DMS79 treated with DMSO at 0.1 percent for 48 hours (cell line): ENCODE measurements at regions not wholly inside any gene's neighbourhood (a gene's known extent, or its start where the extent isn't known, plus 50 kb on each side); places are given as distances from the start of the nearest gene placed in this dataset.
A peak's percentile ranks its signal among the peaks of the same experiment; 100 is the strongest.

ENCODE experiments used
- DNase-seq: peaks from one replicate; lab custom pipeline; 2025; lab: John Stamatoyannopoulos, UW

DNA sequence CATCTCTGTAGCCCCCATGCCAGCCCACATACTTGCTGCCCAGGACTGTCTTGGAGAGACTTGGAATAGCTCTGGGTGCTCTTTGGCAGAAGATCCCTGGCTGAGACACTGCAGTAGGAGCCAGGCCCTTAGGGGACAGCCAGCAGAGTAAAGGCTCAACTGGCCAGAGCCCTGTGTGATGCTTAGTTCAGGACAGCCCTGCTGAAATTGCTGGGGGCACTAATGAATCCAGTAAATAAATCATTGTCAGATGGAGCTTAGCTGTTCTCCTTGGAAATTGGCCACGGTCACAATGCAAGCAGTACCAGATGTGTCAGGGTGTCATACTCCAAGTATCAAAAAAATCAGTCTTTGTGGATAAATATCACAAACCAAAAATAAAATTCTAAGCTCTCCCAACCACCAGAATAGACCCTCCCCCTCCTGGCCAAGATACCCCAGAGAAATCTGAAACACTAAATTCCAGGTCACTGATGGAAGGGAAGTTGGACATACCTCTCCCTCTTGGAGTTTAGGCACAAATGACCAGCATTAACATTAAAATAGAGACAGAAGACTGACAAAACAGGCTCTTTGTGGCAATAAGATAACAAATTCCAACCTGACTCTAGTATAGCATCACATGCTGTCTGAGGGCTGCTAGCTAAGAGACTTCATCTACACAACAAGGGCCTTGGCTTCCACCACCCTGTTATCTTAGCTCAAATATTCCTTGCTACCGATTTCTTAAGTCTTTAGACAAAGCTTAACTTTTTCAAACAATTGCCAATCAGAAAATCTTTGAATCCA, 83.2 kb upstream of the DNAH14 start:
- no peak for DNase-seq

DNA sequence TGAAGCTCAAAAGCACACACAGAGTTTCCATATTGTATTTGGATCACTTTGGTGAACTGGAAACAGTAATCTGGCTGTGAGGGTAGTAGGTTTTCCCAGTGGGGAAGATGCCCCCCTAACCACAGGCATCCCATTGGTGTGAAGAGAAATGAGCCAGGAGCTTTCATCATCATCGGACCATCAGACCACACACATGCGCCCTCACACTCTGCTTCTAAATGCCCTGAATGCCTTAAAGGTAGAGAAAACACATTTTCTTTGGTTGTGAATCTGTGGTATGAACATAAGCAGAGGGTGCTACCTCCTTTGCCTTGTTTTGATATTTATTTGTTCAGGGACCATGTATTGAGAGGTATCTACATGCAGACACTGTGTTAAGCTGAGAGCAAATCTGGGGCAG, 79.0 kb upstream of the DNAH14 start:
- no peak for DNase-seq

DNA sequence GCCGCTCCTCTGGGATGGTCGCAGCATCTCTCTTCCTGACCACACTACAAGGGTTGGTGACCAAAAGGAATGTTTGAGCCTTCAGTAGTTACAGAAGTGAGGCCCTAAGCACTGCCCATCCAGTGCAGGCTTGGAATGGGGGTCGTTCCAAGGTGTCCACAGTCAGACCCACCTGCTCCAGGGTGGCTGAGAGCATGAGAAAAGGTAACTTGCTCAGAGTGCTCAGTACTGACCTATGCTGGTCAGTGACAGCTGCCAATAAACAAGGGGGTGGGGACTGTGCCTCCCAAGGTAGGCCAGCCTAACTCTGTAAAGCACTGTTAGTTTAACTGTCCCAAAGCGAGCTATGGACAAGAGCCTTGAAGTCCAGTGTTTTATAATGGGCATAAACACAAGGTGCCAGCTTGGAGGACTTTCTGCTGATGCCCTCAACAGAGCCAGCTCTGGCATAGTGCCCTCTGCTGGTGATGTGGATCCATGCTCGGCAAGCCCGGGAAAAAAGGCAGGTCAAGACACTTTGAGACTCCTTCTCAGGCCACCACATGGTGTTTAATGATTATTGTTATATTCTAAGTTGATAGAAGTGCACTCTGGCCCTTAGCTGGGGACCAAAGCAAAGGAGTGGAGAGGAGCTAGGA, 78.1 kb upstream of the DNAH14 start:
- no peak for DNase-seq

DNA sequence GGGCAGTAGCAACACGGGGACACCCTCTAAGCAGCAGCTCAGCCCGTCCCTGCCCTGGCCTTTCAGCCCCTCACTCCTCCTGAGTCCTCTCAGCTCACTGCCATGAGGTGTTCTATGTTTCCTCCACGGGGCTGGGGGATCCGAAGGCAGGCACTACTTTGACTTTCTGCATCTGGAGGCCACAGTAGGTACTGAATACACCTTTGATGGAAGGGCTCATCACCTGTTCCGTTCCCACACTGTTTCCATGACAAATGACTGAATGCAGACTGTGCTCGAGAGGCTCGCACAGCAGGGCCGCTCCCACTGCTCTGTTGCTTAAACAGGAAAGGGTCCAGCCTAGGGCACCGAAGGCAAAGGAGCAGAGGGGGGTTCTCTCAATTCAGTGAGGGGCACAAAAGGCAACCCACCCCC, 77.6 kb upstream of the DNAH14 start:
- DNase-seq, result no peak

DNA sequence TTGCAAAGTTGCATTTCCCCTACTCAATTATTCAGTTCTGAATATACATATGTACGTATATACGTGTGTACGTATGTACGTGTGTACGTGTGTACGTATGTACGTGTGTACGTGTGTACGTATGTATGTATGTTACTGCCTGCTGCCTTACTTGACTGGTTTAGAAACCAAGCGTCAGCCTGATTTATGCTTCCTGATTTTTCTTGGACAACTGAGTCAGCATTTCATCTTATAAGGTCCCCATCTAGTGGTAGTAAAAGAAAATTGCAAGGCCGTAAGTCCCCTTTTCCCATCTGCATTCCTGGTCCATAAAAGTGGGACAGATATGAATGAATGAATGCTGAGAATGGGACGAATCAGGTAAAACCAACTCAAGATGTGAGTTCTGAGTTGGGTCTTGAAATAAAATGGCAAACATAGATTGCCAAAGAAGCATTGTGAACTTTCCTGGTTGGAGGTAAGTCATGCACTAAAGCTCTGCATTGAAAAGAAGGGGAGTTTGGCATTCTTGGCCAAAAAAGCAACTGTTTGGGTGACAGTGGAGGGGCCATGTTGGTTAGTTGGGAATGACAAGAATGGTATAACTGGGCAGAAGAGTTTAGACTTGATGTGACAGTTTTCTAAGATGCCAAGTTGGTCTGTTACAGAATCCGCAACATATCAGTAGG, 76.4 kb upstream of the DNAH14 start:
- peak; percentile 51 for DNase-seq

DNA sequence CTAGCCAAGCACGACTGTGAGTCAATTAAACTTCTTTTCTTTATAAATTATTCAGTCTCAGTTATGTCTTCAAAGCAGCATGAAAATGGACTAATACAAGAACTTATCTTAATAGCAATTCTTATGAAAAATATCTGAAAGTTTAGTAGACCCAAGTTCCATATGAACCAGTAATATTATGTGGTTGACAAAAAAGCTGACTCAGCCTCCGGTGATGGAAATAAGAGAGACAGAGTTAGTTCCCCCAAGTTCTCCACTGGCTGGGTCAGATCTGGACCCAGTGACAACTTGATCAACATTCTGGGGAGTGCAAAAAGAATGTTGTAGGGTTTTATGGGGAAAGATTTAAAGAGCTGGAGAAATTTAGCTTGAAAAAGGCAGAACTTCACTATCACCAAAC, 72.5 kb upstream of the DNAH14 start:
- no peak for DNase-seq

DNA sequence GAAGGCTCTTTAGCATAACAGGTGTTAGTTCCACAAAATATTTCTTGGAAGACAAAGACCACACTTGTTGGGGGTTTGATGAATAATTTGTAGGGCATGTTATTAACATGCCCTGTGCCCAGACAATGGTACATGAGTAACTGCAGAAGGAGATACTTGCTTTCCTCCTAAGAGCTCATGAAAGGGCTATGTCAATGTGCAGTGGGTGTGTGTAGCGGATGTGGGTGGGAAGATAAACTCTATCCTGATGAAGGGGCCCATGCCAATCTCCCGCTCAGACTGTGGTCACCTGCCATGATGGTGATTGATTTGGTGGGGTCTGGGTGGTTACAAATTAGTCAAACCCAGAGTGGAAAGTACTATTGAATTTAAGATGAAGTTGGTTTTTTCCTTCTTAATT, 69.8 kb upstream of the DNAH14 start:
- no peak for DNase-seq

DNA sequence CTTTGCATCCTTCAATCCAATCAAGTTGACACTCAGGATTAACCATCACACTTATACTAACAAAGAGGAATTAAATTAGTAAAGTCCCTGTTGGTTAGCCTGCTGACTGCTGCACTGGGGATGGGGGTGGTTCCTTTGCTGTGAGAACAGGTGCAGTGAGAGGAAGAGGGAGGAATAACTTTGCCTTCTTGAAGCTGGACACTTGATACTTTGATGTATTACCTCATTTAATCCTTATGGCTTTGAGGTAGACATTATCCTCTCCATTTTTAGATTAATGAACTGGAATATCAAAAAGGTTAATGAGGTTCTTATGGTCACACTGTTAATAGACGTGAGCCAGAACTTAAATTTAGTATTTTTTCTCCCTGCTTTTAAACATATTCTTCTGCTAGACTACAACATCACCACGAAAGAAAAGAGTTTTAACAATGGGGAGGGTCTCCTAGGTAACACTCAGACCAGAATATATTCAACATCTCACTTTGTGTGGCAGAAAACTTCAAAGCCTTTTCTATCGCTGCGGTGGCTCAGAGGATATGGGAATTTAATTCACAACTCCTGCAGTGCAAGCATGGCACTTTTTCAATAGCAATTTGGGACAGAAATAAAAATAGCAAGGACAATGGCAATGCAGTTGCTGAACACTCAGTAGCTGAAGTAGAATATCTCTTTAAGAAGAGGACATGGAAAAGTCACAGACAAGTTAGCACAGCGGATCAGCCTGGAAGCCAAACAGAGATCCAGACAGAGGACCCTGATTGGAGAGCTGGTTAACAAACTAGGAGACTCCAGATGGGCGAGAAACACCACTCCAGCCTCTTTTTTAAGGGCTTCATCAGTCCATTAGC, 68.8 kb upstream of the DNAH14 start:
- DNase-seq, result no peak

DNA sequence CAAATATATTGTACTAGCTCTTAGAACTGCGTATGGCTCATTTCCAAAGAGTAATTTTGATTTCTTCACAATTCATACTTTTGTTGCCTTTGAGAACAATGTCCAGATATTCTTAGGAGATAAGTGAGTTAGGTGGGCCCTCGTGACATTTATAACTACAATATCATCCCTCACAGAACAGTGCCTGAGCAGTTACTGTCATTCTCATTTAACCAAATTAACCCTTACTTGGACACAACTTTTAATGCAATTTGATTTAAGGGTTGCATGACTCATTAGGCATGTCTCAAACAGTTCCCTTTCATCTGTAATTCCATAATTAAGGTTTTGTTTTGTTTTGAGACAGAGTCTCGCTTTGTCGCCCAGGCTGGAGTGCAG, 68.1 kb upstream of the DNAH14 start:
- no peak for DNase-seq

DNA sequence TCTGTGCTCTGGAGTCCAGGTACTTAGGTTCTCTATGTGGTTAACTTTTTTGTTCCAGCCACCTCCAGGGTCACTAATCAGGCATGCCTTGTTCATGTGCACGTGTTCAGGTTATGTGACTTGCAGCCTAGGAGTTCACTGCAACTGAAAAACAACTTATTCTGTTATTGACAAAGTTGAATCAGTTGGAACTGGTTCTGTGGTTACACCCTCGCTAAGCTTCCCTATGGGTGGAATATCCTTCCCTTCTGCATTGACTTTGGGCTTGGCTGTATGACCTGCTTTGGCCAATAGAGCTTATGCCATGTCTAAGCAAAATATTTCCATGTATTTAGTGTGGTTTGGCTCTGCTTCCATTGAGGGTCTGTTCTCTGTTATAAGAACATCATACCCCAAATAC, 66.0 kb upstream of the DNAH14 start:
- no peak for DNase-seq

DNA sequence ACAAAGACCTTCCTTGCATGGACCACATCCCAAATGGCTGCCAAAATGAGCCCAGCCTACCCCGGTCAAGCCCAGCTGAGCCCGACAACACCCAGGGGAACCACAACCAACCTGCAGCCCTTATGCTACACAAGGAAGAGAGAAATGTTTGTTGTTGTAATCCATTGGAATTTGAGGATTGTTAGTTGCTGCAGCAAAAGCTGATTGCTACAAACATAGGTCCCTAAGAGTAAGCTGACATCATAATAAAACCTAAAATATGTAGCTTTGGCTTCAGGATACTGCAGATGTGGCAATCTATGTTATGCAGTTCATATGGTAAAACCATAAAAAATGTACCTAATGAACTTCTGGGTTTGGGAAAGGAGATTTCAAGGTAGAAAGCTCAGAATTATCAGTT, 65.5 kb upstream of the DNAH14 start:
- no peak for DNase-seq

DNA sequence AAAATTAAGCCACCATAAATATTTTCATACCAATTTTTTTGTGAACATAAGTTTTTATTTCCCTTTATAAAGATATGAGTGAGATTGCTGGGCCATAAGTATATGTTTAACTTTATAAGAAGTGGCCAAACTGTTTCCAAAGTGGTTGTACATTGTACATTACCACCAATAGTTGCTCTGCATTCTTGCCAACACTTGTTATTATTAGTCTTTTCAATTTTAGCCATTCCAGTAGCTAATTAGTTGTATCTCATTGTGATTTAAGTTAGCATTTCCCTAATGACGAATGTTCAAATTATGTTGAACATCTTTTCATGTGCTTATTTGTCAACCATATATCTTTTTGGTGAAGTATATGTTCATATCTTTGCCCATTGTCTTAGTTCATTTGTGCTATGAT, 64.0 kb upstream of the DNAH14 start:
- no peak for DNase-seq

DNA sequence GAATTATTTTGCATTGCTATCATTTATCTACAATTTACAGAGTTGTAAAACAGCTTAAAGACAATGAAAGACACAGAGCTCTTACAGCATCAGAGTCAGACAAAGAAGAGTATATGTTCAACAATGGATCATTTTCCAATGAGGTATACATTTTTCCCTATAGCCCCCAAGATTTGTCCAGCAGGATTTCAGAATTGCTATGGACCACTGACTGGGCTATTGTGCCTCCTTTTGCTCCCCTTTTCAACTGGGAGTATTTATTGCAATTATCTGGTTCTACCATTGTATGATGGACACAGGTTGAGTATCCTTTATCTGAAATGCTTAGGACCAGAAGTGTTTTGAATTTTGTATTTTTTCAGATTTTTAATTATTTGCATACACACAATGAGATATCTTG, 62.5 kb upstream of the DNAH14 start:
- no peak for DNase-seq

DNA sequence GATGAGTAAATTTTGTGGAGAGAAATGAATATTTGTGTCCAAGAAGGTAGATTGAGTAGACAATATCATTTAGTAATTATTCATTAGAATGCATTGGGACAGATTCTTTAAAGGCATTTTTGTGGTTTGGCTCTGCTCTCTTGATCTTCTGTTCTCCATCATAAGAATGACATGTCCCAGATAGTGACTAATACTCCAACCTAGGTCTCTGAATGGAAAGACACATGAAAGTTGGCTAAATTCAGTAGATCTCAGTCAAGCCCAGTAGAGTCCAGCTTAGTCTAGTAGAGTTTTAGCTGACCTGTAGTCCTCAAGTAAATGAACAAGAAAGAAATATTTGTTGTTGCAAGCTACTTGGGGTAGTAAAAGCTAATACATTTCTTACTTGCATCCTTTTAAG, 61.8 kb upstream of the DNAH14 start:
- no peak for DNase-seq

DNA sequence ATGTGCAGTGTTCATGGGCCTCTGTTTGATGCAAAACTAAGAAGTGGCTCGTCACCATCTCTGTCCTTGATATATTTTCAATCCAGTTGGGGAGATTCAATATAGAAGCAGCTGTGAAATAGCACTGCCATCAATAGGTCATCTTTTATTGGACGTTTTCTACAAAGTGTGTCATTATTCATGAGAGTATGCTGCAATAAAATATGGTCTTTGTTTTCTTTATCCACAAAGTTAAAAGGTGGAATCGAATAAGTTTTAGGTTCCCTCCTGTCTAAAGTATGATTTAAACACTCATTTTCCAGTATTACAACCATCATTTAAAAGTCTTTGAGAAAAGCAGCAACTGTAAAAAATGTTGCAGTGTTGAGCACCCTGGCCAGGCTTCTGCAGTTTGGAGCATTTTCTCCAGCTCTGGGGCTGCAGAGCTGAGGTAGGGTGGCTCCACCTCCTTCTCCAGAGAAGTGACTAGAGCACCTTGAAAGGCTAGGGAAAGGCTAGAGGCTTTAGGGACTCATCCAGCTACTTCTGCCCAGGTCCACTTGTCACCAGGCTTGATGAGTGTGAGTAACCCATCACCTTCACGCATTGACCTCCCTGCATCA, 56.5 kb upstream of the DNAH14 start:
- DNase-seq, result no peak

DNA sequence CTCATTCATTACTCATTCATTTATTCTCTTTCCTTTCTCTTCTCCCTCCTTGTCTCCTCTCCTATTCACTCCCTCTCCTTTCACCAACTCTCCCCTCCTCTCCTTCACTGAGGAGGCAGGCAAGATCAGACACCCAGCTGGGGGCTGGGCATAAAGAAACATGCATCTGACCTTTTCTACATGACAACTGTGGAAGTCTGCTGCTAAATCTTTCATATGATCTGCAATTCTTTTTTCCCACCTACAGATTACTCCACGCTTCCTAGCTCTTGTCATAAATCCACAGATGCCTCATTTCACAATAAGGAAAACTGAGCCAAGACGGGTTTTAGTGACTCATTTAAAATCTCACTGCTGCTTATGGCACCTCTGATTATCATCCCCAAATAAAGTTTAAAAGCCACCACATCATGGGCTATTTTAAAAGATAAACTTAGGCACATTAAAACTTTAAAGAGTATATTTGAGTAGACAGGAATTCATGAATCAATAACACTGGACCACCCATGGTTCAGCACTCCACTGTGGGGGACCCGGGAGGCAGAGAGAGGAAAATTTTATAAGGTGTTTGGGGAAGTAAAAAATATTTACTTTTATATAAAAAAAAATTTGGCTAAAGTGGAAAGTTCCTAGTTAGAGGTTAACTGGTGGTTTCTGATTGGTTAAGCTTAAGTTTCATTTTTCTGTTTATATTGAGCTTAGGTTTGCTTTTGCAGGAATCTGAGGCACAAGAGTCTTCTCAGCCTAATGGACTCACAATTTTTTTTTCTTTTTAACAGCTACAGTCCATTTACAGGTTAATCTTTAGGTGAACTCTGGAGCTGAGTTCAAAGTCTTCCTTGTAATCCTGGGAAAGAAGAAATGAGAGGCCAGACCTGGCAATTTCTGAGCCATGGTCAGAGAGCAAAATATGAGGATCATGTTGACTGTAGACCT, 55.8 kb upstream of the DNAH14 start:
- no peak for DNase-seq

DNA sequence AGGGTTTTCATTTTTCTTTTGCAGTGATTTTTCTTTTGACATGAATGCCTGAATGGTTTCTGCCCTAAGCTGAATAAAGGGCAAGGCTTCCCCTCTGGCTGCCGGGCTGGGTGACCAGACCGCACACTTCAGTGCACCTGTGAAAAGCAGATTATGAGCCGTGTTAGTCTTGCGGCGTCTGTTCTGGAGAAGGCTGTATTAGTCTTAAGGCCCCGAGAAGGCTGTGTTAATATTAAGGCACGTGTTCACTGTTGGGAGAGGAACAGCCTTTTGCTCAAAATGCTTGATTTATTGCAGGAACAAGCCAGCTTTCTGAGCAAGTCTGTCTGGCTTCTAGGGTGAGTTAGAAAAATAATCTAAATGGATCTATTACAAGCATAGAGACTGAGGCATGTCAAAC, 54.7 kb upstream of the DNAH14 start:
- DNase-seq, result peak; percentile 8

DNA sequence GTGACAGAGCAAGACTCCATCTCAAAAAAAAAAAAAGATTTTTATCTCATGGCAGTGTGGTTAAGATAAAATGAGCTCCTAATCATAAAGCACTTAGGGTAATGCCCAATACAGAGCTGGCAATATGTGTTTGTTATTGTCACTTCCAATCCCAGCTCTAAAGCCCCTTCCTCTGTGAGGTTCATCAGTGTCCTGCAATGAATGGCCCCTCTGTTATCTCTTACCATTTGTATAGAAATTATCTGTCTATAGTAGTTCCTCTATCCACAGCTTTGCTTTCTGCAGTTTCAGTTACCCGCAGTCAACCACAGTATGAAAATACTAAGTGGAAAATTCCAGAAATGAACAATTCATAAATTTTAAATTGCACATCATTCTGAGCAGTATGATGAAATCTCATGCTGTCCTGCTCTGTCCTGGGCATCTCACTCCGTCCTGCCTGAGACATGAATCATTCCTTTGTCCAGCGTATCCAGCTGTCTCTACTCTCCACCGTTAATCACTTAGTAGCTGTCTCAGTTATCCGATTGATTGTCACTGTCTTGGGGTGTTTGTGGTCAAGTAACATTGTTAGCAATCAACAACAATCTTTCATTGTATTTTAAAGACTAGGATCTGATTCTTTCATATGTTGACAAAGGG, 50.2 kb upstream of the DNAH14 start:
- DNase-seq, result no peak
